NCI-H2171 (cell line): ENCODE measurements at regions not wholly inside any gene's neighbourhood (a gene's known extent, or its start where the extent isn't known, plus 50 kb on each side); places are given as distances from the start of the nearest gene placed in this dataset.
"Not testable (repeated sequence)": the region's sequence is repeated elsewhere in the genome, so short reads cannot be mapped to it uniquely, and the experiment has no call there.

ENCODE experiments used
- DNase-seq: peaks from one replicate; lab custom pipeline; 2025; lab: John Stamatoyannopoulos, UW

DNA sequence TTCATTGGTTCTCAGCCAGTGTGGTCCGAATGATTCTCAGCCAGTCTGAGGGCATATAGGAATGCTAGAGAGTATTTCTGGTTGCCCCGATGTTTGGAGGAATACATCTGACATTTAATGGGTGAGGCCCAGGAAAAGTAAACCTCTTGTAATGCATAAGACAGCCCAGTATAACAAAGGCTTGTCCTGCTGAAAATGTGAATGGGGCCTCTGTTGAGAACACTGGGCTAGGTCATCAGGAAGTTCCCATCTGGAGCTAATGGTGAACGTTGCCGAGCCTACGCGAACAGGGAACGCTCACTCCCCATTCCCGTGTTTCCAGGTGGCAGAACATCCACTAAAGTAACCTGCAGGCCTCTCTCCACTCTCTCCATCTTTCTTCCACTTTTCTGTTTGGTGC, 132.0 kb upstream of the CLNK start:
- DNase-seq = no peak

DNA sequence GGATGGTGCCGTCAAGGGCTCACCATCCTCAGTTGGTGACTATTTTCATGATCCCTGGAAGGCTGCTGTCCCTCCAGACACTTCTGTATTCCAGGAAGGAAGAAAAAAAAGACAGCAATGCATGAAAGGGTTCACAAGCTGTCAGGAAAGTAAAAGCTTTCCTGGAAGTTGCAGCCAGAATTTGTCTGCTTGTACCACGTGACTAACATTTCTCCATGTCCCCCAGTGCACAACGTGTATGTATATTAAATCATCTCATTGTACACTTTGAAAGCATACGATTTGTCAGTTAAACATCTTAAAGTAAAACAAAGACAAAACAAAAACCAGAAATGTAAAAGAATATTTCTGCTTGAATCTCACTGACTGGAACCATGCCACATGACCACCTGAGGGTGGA, 127.4 kb upstream of the CLNK start:
- DNase-seq = no peak

DNA sequence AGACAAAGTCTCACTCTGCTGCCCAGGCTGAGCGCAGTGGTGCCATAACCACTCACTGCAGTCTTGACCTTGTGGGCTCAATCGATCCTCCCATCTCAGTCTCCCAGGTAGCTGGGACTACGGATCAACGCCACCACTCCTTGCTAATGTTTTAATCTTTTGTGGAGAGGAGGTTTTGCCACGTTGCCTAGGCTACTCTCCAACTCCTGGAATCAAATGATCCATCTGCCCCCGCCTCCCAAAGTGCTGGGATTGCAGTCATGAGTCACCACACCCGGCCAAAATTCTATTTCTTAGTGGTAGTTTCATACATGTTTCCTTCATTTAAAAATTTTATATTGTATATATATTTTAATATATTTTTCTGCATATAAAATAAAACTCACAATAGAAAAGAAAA, 125.8 kb upstream of the CLNK start:
- DNase-seq = no peak

DNA sequence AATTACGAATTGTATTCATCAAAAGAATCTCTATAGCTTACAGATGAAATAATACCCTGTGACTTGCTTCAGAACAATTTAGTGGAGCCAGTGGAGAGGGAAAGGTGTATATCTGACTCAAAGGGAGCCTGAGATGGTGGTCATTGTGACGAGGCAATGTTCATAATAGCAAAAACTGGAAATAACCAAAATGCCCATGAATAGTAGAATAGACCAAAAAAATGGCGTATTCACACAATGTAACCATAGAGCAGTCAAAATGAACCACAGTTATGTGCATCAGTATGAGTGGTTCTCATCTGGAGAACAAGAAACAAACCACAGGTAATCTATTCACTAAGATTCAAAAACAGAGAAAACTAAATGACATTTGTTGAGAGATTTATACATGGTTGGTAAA, 125.3 kb upstream of the CLNK start:
- DNase-seq = no peak

DNA sequence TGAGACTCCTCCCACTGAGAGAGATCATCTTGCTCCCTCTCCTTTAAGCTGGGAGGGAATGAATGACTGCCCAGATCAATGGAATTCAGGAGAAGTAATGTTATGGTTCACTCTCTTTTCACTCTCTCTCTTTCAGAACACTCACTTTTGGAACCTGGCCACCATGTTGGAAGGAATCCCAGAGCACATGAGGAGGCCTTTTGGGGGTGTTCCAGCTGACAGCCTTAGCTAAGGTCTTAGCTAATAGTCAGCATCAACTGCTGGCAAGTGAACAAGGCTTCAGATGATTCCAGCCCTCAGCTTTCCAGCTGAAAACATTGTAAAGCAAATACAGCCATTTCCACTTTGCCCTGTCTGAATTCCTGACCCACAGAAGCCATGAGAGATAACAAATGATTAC, 124.0 kb upstream of the CLNK start:
- DNase-seq = no peak

DNA sequence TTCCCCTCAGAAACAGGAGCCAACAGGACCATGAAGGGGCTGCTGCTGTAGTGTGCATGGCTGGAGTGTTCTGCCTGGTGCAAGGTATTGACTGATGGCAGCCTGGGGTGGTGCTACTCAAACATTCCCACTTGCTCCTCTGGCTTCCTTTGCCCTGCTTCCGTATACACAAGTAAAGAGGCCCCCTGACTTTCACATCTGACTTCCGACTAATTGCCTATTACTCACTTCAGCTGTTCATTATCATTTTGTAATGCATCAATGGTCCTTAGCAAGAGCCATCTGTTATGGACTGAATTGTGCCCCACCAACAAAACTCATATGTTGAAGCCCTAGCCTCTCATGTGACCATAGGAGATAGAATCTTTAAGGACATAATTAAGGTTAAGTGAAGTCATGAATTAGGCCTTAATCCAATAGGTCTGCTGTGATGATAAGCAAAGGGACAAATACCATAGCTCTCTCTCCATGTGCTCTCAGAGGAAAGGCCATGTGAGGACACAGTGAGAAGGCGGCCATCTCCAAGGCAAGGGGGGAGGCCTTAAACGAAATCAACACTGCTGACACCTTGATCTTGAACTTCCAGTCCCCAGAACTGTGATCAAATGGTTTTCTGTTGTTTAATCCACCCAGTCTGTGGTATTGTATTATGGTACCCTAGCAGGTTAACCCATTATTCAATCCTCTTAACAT, 122.5 kb upstream of the CLNK start:
- DNase-seq = no peak

DNA sequence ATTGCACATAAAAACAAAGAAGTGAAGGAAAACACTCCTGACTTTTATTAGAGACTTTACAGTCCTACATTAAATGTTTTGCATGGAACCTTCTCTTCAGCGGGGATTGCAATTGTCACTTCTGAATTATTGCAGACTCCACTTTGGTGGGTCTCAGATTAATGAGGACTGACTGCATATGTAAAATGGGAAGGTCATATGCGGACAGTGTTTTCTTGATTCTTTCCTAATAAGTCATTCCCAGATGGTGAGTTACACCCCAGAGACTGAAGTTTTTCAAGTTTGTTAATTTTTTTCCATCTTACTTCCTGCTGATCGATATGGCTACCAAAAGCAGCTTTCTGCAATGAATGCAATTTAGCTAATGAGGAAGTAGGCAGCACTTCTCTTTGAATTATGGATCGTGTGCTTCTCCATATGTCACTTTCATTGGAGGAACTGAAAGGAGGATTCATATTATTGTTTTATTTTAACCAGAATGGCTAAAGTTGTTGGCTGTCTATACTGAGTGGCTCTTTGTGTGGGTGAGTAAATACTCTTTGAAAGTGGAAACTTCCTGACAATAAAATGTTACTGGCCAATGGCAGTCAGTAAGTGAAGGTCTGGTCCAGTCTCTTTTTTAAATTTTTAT, 119.3 kb upstream of the CLNK start:
- DNase-seq = no peak

DNA sequence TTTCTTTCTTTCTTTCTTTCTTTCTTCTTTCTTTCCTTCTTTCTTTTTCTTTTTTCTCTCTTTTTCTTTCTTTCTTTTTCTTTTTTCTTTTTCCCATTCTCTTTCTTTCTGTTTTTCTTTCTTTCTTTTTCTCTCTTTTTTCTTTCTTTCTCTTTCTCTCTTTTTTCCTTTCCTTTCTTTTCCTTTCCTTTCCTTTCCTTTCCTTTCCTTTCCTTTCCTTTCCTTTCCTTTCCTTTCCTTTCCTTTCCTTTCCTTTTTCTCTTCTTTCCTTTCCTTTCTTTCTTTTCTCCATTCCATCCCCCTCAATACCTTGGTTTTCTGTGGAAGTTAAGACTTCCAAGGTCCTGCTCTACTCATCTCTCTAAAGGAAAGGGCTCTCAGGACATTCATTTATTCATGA, 102.8 kb upstream of the CLNK start:
- DNase-seq = no peak

DNA sequence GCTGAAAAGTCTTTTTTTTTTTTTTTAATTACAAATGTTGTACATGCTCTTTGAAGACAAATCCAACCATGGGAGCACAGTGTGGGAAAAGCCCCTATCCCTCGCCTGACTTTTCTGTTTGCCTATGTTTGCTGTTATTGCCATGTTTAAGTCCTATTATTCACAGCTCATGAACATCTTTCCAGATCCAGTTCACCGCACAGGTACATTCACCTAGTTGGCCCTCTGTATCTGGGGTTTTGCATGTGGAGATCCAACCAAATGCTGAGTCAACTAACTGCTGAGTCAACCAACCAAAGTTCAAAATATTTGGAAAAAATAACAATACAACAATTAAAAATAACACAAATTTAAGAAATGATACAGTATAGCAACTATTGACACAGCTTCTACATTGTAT, 100.1 kb upstream of the CLNK start:
- no peak for DNase-seq

DNA sequence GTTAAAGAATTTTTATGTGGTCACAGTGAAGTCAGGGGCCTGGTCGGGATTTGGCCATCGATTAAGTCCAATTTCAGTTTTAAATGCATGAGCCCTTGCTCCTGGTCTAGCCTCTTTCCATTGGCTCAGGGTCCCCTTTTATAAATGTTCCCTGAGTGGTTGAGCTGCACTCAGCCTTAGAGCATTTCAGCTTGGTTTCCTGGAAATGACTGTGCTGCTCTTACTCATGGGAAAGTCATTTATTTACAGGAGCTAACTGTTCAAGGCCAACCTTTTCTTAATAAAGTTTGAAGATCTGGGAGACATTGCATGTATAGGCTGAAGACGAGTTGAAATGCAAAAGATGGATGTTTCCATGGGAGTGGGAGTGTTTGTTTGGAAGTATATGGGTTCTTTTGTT, 98.8 kb upstream of the CLNK start:
- no peak for DNase-seq

DNA sequence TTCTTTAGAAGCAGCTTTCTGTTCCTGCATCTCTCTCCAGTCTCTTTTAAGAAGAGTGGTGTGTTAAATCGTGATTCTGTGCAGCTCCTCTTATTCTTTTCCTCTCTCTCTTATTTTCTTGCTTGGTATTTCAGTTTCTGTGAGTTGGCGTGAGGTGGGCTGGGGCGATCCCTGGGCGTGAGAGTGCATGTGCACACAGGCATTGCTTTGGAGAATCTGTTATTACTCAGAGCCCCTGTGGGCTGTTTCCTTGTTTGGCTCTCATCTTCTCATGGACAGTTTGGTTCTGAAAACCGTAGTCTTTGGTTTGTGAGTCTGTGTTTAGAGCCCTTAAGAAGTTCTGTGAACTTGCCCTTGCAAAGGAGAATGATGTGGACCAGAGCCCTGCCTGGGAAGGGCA, 97.2 kb upstream of the CLNK start:
- DNase-seq = no peak

DNA sequence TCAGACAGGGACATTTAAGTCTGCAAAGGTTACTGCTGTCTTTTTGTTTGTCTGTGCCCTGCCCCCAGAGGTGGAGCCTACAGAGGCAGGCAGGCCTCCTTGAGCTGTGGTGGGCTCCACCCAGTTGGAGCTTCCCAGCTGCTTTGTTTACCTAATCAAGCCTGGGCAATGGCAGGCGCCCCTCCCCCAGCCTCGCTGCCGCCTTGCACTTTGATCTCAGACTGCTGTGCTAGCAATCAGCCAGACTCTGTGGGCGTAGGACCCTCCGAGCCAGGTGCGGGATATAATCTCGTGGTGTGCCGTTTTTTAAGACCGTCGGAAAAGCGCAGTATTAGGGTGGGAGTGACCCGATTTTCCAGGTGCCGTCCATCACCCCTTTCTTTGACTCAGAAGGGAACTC, 96.2 kb upstream of the CLNK start:
- DNase-seq = not testable (repeated sequence)

DNA sequence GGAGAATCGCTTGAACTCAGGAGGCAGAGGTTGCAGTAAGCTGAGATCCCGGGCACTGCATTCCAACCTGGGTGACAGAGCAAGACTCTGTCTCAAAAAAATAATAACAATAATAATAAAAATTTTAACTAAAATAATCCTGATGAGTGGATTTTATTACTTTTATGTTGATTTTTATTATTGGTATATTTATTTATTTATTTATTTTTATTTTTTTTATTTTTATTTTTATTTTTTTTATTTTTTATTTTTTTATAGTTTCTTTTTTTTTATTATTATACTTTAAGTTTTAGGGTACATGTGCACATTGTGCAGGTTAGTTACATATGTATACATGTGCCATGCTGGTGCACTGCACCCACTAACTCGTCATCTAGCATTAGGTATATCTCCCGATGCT, 90.6 kb upstream of the CLNK start:
- not testable (repeated sequence) for DNase-seq

DNA sequence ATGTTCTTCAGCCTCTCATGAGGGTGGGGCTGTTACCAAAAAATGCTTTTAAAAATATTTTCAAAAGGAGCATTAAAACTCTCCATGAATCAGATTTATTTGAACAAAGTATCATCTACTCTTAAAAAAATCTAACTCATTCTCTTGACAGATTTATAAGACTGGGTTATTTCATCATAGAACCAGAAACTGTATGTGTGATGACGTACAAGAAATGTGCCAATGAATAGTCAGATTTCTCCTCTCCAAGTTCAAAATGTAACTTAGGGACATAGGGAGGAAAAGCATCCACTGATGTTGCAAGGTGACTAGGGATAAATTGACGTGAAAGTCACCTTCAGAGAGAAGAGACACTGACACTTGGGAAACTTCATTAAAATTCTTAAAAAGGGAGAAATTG, 89.1 kb upstream of the CLNK start:
- DNase-seq = no peak

DNA sequence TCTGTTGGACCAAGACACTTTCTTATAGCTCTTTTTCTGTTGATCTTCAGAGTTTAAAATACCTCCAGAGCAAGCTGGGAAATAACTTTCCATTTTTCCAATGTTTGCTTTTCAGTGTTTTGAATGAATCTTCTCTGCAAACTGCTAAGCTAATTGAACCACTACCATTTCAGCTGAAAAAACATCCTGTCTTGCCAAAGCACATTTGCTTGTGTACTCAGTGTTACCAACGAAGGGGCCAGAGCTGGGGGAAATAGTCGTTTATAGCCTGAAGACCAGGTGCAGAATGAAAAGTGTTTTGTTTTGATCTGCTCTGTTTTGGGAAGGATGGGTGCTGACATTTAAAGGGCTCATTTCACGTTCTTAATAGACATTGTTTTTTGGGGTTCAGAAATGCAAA, 88.4 kb upstream of the CLNK start:
- no peak for DNase-seq

DNA sequence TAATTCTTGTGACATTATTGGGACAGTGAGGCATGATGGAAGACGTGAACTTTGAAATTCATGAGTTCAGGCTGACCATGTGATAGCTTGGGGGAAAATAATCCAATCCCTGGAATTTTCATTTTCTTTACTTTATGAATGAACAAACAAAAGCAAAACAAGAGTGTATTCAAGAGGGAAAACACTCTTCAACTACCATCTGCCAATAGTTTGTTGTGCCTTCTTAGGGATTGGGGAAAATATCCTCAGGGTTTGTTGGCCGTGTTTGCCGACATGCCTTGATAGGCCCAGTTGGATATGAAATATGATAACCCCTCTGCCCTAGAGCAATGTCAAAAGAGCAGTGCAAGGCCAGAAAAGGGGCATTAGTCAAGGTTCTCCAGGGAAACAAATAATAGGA, 80.8 kb upstream of the CLNK start:
- peak; percentile 16 for DNase-seq

DNA sequence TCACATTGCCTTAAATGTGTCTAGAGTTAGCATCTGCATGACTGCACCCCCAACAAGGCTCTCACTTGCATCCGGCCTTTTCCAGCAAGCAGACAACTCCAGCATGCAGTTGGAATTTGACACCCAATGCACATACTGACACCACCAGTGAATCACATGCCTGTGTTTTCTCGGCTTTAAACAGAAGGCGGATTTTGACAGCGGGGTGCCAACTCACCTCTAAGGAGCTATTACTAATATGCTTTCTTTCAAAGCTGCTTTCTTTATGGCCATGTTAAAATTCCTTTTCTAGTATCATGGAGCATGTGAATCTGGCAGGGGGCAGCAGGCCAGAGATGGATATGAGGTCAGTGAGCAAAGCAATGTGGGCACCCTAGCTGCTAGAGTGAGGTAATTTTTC, 78.0 kb upstream of the CLNK start:
- peak; percentile 70 for DNase-seq

DNA sequence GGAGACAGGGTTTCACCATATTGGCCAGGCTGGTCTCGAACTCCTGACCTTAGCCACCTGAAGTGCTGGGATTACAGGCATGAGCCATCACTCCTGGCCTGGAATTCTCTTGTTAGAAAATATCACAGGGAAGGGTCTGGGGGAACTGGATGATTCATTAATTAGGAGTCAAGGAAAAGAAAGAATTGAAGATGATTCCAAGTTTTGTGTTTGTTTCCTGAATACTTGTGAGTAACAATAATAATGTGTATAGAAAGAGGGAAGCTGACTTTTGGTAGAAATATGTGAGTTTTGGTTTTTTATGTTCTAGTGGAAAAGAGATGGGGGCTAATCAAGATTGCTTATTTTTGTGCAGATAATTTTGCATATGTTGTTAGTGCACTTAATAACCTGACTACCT, 77.3 kb upstream of the CLNK start:
- no peak for DNase-seq

DNA sequence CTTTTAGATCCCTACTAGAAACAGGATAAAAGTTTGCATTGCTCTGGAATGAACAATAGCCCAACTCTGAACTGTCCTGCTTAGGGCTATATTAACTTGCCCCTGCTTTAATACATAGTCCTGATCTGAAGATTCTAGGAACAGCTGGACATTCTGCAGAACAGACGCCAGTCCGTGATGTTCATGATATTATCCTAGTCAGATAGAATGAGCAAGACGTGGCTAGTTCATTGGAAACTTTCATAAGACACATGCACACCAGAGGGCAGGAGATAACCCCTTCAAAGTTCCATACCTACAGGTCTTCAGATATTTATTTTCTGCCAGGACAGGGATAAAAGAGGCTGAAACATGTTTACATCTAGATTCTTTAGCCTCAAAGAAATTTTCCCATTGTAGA, 75.5 kb upstream of the CLNK start:
- DNase-seq = no peak

DNA sequence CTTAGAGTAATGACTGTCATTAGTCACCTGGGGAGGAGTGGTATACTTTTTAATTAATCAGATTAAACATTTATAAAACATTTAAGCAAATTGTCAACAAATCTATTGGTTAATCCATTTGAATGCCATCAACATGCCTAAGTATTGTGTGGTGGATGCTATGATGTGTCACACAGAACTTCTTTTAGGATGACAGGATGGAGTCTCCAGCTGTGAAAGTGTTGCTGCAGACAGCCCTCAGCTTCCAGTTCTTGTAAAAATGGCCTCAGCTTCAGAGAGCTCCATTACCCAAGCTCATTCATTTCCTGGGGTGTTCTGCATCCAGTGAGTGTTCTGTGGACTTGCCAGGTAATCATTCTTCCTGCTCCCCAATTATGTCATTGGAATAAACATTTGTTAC, 74.3 kb upstream of the CLNK start:
- DNase-seq = no peak

DNA sequence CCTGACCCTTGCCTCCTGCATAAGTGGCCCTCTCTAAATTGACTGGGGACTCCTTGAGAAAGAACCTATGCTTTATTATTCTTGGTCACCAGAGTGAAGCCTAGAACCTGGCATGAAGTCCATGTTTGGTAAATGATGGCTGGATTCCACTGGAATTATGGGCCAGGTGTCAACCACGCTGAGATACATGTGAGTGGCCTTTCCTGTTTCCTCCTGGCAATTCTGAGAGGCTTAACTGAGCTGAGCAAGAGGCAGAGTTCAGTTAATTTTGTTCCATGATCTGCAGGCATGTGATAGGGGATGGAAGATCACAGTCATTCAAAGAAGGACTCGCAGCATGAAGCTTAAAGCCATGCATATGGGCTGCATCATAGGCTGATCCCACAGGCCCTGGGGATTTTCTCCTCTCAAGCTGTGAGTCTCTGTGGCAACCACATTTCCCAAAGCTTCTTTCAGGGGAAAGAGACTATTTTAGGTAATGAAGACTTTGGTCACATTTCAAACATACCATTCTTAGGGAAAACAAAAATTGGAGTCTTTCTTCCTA, 69.4 kb upstream of the CLNK start:
- DNase-seq = no peak

DNA sequence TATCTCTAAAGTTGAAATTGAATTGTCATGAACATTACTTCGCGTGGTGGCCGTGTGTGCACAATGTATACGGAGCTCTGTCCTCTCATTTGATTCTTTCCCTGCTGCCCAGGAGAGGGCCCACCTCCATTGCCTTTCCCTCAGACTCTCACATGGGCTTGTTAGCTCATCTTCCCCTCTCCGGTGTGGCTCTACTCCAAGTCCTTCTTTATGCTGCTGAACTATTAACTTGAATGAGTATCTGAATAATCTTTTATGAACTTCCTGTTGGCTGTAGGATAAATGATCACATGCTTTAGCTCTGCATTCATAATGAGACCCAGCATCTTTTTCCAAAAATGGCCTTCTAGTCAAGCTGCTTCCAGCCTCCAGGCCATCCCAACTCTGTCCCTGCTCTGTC, 68.8 kb upstream of the CLNK start:
- no peak for DNase-seq

DNA sequence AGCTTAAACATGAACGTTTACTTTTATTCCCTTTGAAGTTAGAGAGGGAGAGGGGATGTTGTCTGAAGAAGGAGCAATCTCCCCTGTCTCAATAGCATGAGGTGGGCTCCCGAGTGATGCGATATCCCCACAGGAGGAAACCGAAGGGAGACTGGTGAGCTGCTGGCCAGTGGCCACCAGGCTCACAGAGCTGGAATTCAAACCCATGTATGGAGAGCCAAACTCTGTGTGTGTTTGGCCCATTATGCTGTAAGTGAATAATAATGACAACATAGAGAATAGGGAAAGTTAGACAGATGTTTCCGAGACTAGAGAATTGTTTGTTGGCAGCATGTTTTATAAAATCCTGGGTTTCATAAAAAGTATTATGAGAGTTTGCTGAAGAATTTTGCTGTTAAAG, 66.1 kb upstream of the CLNK start:
- DNase-seq = no peak

DNA sequence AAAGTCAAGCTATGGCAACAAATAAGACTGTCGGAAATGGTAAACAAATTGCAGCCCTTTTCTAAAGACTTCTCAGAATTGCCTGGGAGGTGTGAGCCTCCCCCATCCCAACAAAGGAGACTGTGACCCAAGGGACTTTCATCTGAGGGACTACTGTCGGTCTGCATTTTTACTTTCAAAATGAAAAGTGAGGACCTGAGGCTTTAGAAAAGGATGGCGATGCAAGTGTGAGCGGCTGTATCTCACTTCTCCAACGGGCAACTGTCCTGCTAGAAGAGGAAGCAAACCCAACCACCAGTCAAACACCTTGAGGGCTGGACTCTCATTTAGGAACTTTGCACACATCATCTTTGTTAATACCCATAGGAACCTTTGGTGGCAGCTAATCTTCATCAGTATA, 62.6 kb upstream of the CLNK start:
- DNase-seq = no peak
